NCI-H1048 (cell line): ENCODE measurements at regions not wholly inside any gene's neighbourhood (a gene's known extent, or its start where the extent isn't known, plus 50 kb on each side); places are given as distances from the start of the nearest gene placed in this dataset.
"Not testable (repeated sequence)": the region's sequence is repeated elsewhere in the genome, so short reads cannot be mapped to it uniquely, and the experiment has no call there.

Experiments used
- DNase-seq: peaks from one replicate; lab custom pipeline; 2025; lab: John Stamatoyannopoulos, UW

GRCh38 chr13:78540058-78540457 lies 63.3 kb downstream of the POU4F1 start:
- DNase-seq, result no peak

- DNase-seq, result not testable (repeated sequence)
Observed at GRCh38 chr13:78526044-78526443, 77.3 kb downstream of the POU4F1 start.

GRCh38 chr13:78524936-78525335 lies 78.4 kb downstream of the POU4F1 start:
- DNase-seq, result no peak

- DNase-seq, result no peak
Observed at GRCh38 chr13:78521091-78521490, 82.3 kb downstream of the POU4F1 start.

GRCh38 chr13:78520425-78520824 lies 82.9 kb downstream of the POU4F1 start:
- DNase-seq, result no peak

GRCh38 chr13:78518482-78518881 lies 84.9 kb downstream of the POU4F1 start:
- DNase-seq, result not testable (repeated sequence)

GRCh38 chr13:78499802-78500201 lies 103.5 kb downstream of the POU4F1 start:
- DNase-seq, result no peak

- no peak for DNase-seq
Observed at GRCh38 chr13:78497702-78498355, 105.5 kb downstream of the POU4F1 start.

GRCh38 chr13:78491978-78492377 lies 111.4 kb downstream of the POU4F1 start:
- DNase-seq, result no peak

GRCh38 chr13:78490225-78490624 lies 113.1 kb downstream of the POU4F1 start:
- not testable (repeated sequence) for DNase-seq

- no peak for DNase-seq
Observed at GRCh38 chr13:78487707-78488106, 115.6 kb downstream of the POU4F1 start.

- no peak for DNase-seq
Observed at GRCh38 chr13:78485803-78486202, 117.5 kb downstream of the POU4F1 start.

GRCh38 chr13:78478183-78478582 lies 125.2 kb downstream of the POU4F1 start:
- DNase-seq, result no peak

- no peak for DNase-seq
Observed at GRCh38 chr13:78476910-78477309, 126.4 kb downstream of the POU4F1 start.

GRCh38 chr13:78468621-78469020 lies 134.7 kb downstream of the POU4F1 start:
- DNase-seq, result no peak

- no peak for DNase-seq
Observed at GRCh38 chr13:78465250-78465649, 138.1 kb downstream of the POU4F1 start.

- no peak for DNase-seq
Observed at GRCh38 chr13:78460176-78460575, 143.2 kb downstream of the POU4F1 start.

- DNase-seq, result no peak
Observed at GRCh38 chr13:78443839-78444238, 159.5 kb downstream of the POU4F1 start.

GRCh38 chr13:78437781-78438180 lies 165.6 kb downstream of the POU4F1 start:
- no peak for DNase-seq

GRCh38 chr13:78436311-78436710 lies 167.0 kb downstream of the POU4F1 start:
- DNase-seq, result no peak

GRCh38 chr13:78431328-78431727 lies 172.0 kb downstream of the POU4F1 start:
- no peak for DNase-seq

GRCh38 chr13:78430811-78431210 lies 172.5 kb downstream of the POU4F1 start:
- DNase-seq, result no peak

GRCh38 chr13:78430166-78430791 lies 173.1 kb downstream of the POU4F1 start:
- no peak for DNase-seq

GRCh38 chr13:78428646-78429045 lies 174.7 kb downstream of the POU4F1 start:
- no peak for DNase-seq
